ENCODE measurements at regions not wholly inside any gene's neighbourhood (a gene's known extent, or its start where the extent isn't known, plus 50 kb on each side); places are given as distances from the start of the nearest gene placed in this dataset.

DNA sequence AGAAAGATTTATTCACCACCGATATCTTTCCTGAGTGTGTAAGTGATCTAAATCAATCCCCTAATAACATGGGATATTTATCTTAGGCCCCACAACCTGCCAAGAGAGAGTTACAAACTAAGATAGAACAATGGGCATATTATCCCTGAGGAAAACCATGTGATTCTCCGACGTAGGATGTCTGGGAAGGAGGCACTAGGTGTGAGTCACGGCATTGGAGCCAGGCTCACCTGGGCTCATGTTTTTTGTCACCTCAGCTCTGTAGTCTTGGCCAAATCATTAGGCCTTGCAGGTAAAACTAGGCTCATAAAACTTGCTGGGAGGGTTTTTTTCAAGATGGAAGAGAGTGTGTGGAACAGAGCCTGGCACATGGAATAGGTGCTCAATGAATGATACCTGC, 129.7 kb upstream of the PLEKHG7 start:
- Histone ChIP-seq H3K4me1 (ENCODE audit: control insufficient read depth in 1 of 2, insufficient read depth in 2 of 2, low read depth in 1 of 2, low read length in 1 of 2) (no peaks in the 10 kb centered on the region; a peak in 2 of 4 replicates), H3F3A (replicated peaks; ENCODE audit: insufficient read depth) (no peaks in the 10 kb centered on the region), H3K79me2 (ENCODE audit: insufficient read depth) (no peaks in the 10 kb centered on the region), H3K27ac (ENCODE audit: low read depth in 2 of 2, low read length in 1 of 2) (no peak overlapping the region), H3K9me2 (no peaks in the 10 kb centered on the region), H3K27me3 (ENCODE audit: insufficient read depth) (no peaks in the 10 kb centered on the region), H4K20me1 (ENCODE audit: insufficient read depth) (no peaks in the 10 kb centered on the region), H2AFZ (ENCODE audit: low read depth) (no peak overlapping the region), H3K9me3 (no peaks in the 10 kb centered on the region), H3K4me3 (ENCODE audit: low read depth in 2 of 2, low read length in 1 of 2) (no peak overlapping the region), H3K4me2 (no peak overlapping the region), H3K9ac (no peak overlapping the region), H3K36me3 (replicated peaks in 1 of 2; ENCODE audit: control insufficient read depth in 1 of 2, insufficient read depth in 2 of 2, low read length in 1 of 2) (no peaks in the 10 kb centered on the region)
- 86% methylated on average over 4 of the region's 4 CpGs for WGBS (ENCODE audit: low lambda C conversion rate)
- ChIA-PET CTCF (interaction anchor here (1.4 to 2.8 kb wide), 3 partner anchors 9 to 1191 kb away, joined by 3 to 21 read pairs (median 15); no protein-coding TSS in a partner anchor), POLR2A (no interaction called here)
- DNase-seq: no peak
- TF ChIP-seq MXI1 (IDR thresholded peaks at IDR 0.05; ENCODE audit: low read depth, low read length) (no peak), CHD2 (IDR thresholded peaks at IDR 0.05; ENCODE audit: low read length, partially characterized antibody) (no peak), JUND (IDR thresholded peaks at IDR 0.05) (no peak), MEF2A (IDR thresholded peaks at IDR 0.05; ENCODE audit: borderline replicate concordance, low read depth) (no peak), RXRA (IDR thresholded peaks at IDR 0.05; ENCODE audit: borderline replicate concordance, low read depth) (no peak), RCOR1 (IDR thresholded peaks at IDR 0.05; ENCODE audit: low read length) (no peak), MAX (IDR thresholded peaks at IDR 0.05; ENCODE audit: low read depth) (no peak), TAF1 (IDR thresholded peaks at IDR 0.05; ENCODE audit: borderline replicate concordance, low read depth, low read length) (no peak), EZH2phosphoT487 (IDR thresholded peaks at IDR 0.05; ENCODE audit: borderline replicate concordance, low read depth) (no peak), NFIC (IDR thresholded peaks at IDR 0.05; ENCODE audit: borderline replicate concordance) (no peak)

DNA sequence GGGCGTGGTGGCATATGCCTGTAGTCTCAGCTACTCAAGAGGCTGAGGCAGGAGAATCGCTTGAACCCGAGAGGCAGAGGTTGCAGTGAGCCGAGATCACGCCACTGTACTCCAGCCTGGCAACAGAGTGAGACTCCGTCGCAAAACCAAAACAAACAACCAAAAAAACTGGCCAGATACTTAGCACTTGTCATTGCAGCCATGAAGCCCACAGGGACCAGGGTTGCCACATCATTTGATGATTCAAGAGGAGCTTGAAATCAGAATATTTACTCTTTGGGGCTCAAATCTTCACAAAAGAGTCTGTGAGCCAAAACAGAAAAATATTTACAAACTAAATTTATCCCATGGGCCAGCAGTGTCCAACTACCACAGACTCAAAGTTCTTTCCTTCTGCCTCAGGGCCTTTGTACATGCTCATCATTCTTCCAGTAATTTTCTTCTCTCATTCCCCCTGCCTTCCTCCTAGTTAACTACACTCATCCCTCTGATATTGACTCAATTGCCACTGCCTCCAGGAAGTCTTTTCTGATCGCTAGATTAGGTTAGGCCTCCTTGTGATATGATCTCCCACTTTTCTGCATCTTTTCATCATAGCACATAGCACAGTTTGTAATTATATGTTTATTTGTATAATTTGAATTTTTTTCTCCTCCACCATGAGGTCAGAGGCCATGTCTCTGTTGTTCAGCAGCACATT, 130.8 kb upstream of the PLEKHG7 start:
- Histone ChIP-seq H3K27ac (ENCODE audit: low read depth in 2 of 2, low read length in 1 of 2) (no peak overlapping the region), H3K36me3 (replicated peaks in 1 of 2; ENCODE audit: control insufficient read depth in 1 of 2, insufficient read depth in 2 of 2, low read length in 1 of 2) (no peaks in the 10 kb centered on the region), H3F3A (replicated peaks; ENCODE audit: insufficient read depth) (no peaks in the 10 kb centered on the region), H3K9me2 (no peaks in the 10 kb centered on the region), H3K9me3 (no peaks in the 10 kb centered on the region), H3K4me1 (ENCODE audit: control insufficient read depth in 1 of 2, insufficient read depth in 2 of 2, low read depth in 1 of 2, low read length in 1 of 2) (no peaks in the 10 kb centered on the region; a peak in 2 of 4 replicates), H4K20me1 (ENCODE audit: insufficient read depth) (no peaks in the 10 kb centered on the region), H3K27me3 (ENCODE audit: insufficient read depth) (no peaks in the 10 kb centered on the region), H3K9ac (no peak overlapping the region), H3K4me2 (no peak overlapping the region), H2AFZ (ENCODE audit: low read depth) (no peak overlapping the region), H3K4me3 (ENCODE audit: low read depth in 2 of 2, low read length in 1 of 2) (no peak overlapping the region), H3K79me2 (ENCODE audit: insufficient read depth) (no peaks in the 10 kb centered on the region)
- ChIA-PET CTCF (interaction anchor here (1.6 to 10.3 kb wide), 2 partner anchors 43 to 1191 kb away, joined by 3 to 92 read pairs; no protein-coding TSS in a partner anchor), POLR2A (no interaction called here)
- TF ChIP-seq EZH2phosphoT487 (IDR thresholded peaks at IDR 0.05; ENCODE audit: borderline replicate concordance, low read depth): no peak
- no peak for TF ChIP-seq FOSL2 (IDR thresholded peaks at IDR 0.05; ENCODE audit: borderline replicate concordance, low read depth)
- TF ChIP-seq GATA2 (CRISPR knock-in tag; IDR thresholded peaks at IDR 0.05): no peak
- TF ChIP-seq POLR2AphosphoS5 (IDR thresholded peaks at IDR 0.05; ENCODE audit: low read depth, low read length): no peak
- TF ChIP-seq EP300 (IDR thresholded peaks at IDR 0.05; ENCODE audit: borderline replicate concordance in 1 of 2, low read depth in 1 of 2, low read length in 1 of 2): no peak
- TF ChIP-seq NRF1 (IDR thresholded peaks at IDR 0.05; ENCODE audit: low read depth, low read length): no peak
- TF ChIP-seq, protein P1, sequence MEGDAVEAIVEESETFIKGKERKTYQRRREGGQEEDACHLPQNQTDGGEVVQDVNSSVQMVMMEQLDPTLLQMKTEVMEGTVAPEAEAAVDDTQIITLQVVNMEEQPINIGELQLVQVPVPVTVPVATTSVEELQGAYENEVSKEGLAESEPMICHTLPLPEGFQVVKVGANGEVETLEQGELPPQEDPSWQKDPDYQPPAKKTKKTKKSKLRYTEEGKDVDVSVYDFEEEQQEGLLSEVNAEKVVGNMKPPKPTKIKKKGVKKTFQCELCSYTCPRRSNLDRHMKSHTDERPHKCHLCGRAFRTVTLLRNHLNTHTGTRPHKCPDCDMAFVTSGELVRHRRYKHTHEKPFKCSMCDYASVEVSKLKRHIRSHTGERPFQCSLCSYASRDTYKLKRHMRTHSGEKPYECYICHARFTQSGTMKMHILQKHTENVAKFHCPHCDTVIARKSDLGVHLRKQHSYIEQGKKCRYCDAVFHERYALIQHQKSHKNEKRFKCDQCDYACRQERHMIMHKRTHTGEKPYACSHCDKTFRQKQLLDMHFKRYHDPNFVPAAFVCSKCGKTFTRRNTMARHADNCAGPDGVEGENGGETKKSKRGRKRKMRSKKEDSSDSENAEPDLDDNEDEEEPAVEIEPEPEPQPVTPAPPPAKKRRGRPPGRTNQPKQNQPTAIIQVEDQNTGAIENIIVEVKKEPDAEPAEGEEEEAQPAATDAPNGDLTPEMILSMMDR (IDR thresholded peaks at IDR 0.05): no peak
- 87% methylated on average over 8 of the region's 8 CpGs for WGBS (ENCODE audit: low lambda C conversion rate)
- no peak for DNase-seq
